AG09319 (cell line): ENCODE measurements at regions not wholly inside any gene's neighbourhood (a gene's known extent, or its start where the extent isn't known, plus 50 kb on each side); places are given as distances from the start of the nearest gene placed in this dataset.

Experiments
- DNase-seq: peaks from one replicate; pipeline ENCODE4 v3.0.0-alpha.2; 2010; ENCODE audit warnings: low read depth; ENCODE audit errors: extremely low read depth
- TF ChIP-seq, protein P1 (sequence below): IDR thresholded peaks from 2 replicates; pipeline ENCODE4 v1.5.1; 2011; ENCODE audit warnings: low read depth, mild to moderate bottlenecking, inconsistent platforms, low read length, moderate library complexity

DNA sequence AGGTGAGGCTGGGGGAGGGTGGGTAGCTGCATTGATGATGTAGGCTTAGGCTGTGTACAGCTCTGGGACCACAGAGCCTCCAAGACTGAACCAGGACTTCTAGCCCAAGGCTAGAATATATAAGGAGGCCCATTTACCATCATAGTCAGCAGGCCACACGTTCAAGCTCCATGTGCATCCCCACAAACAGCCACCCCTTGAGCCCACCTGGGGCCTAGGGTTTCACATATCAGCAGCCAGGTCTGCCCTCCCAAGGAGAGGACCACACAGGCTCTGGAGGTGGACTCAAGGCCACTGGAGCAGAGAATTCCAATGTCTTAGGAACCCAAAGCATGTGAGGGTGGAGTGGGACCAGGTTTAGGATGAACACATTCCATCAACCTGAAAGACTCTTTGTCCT lies 230.5 kb downstream of the TTC32 start:
- TF ChIP-seq, protein P1, sequence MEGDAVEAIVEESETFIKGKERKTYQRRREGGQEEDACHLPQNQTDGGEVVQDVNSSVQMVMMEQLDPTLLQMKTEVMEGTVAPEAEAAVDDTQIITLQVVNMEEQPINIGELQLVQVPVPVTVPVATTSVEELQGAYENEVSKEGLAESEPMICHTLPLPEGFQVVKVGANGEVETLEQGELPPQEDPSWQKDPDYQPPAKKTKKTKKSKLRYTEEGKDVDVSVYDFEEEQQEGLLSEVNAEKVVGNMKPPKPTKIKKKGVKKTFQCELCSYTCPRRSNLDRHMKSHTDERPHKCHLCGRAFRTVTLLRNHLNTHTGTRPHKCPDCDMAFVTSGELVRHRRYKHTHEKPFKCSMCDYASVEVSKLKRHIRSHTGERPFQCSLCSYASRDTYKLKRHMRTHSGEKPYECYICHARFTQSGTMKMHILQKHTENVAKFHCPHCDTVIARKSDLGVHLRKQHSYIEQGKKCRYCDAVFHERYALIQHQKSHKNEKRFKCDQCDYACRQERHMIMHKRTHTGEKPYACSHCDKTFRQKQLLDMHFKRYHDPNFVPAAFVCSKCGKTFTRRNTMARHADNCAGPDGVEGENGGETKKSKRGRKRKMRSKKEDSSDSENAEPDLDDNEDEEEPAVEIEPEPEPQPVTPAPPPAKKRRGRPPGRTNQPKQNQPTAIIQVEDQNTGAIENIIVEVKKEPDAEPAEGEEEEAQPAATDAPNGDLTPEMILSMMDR, result no peak
- no peak for DNase-seq

DNA sequence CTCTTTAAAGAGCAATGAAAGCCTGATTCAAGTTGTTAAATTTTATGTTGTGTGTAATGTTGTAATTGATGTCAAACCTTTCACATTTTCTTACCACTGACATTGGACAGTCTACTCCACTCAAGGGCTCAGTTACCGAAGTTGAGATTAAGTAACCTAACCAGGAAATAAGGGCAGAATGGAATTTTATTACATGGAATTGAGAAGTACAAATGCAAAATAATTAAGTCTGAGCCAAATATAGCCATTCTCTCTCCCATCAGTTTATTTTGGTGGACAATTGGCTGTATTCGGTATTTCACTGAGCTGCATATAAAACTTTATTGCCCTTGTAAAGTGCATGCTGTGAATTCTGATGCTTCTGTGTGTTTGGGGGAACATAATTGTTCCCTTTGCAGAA lies 231.5 kb downstream of the TTC32 start:
- TF ChIP-seq, protein P1, result no peak
- no peak for DNase-seq

DNA sequence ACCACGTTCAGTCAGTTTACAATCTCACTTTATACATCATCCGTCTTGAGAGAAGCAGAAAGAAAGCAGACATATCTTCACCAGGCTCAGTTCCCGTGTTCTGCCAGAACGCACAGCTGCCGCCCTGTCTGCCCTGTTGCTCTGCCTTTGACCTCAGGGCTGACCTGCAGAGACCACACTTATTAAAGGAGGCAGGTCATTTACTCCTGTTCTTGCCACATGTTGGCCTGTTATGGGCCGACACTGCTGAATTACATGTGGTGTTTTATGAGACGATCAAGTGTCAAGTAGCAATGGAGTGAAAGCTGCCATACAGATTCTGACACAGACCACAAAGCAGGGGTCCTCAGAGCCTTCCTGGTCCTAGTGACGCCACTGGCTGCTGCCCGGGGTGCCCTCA lies 232.2 kb downstream of the TTC32 start:
- TF ChIP-seq, protein P1, result no peak
- DNase-seq, result no peak

DNA sequence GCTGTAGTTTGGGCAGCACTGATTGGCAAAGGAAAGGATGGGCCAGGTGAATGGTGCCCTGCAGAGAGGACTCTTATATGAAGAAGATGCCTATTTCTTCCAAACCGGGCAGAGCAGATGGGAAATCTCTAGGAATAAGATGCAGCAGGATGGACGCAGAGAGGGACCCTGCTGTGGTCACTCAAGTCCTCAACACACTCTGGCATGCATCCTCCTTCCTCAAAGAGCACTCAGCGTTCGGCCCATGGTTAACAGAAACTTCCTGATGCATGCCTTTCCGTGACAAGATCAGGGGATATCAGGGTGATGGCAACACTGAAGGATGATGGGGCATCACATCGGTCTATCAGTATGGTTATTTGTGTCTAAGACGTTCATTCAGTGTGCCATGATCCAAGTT lies 232.7 kb downstream of the TTC32 start:
- TF ChIP-seq, protein P1, result no peak
- DNase-seq, result no peak

DNA sequence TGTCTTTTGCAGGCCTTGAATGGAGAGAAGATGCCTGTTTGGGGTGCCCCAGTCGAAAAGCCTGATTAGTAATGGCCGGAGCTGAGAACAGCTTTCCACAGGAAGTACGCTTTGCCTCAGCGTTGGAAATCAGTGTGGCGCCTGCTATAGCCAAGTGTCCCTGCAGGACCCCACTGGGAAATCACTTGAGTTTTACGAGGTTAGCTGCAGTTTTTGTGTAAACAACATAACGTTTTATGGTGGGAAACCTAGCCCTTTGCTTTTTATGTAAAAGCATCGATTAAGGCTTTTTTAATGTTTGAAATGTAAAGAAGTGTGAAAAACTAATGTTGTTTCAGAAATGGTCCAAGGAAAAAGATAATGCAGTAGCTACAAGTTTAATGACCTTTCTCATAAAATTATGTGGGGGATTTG lies 234.2 kb downstream of the TTC32 start:
- TF ChIP-seq, protein P1, result no peak
- DNase-seq, result no peak

DNA sequence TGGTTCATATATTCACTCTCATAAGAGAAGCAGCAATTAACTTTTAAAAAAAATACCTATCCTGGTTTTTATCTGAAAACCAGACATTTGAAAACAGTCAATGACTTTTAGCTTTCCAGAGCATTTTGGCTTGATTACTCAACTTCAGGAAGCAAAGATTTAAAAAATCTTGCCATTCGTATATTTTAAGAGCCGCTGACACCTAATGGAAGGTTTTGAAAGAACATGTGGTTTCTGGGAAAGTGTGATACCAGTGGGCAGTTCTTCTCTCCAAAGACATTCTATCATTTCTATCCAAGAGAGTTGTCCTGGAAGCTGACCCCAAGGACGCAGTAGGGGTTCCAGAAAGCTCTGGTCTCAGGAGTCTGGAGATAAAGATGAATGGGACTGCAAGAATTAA lies 234.7 kb downstream of the TTC32 start:
- no peak for DNase-seq
- TF ChIP-seq, protein P1, result peak; percentile 26

DNA sequence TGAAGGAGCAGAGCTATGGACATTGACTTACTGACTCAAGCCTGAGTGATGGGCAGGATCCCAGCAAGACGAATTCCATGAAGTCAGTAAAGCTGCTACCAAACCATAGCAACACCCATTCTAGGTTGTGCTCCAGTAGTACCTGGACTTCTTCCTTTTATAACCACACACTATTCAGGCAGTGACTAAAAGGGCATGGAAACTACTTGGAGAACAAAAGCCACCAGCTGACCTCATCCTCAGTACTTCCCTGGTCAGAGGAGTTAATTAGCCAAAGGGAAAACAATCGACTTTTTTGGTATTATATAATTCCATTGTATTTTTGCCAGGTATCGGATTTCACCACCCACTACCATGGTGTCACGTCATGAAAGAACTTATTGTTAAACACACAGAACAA lies 237.1 kb downstream of the TTC32 start:
- DNase-seq, result no peak
- TF ChIP-seq, protein P1, result no peak
